ENCODE measurements at regions not wholly inside any gene's neighbourhood (a gene's known extent, or its start where the extent isn't known, plus 50 kb on each side); places are given as distances from the start of the nearest gene placed in this dataset.

DNA sequence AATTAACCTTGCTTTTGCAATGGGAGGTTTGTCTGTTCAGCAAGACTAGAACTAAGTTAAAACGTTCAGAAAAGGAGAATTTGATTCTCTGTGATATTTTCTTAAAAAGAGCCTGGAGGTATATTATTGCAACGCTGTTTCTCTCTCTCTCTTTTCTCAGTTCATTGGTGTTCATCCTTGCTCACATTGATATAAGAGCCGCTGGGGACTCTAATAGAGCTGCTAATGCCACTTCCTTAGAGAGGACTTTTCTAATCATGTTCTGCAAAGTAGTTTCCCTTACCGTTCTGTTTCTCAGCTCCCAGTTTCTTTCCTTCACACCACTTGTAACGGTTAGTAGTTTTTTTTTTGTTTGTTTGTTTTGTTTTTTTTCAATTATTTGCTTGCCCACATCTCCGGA is 203.8 kb downstream of the RWDD3 start:
- DNase-seq, result no peak

DNA sequence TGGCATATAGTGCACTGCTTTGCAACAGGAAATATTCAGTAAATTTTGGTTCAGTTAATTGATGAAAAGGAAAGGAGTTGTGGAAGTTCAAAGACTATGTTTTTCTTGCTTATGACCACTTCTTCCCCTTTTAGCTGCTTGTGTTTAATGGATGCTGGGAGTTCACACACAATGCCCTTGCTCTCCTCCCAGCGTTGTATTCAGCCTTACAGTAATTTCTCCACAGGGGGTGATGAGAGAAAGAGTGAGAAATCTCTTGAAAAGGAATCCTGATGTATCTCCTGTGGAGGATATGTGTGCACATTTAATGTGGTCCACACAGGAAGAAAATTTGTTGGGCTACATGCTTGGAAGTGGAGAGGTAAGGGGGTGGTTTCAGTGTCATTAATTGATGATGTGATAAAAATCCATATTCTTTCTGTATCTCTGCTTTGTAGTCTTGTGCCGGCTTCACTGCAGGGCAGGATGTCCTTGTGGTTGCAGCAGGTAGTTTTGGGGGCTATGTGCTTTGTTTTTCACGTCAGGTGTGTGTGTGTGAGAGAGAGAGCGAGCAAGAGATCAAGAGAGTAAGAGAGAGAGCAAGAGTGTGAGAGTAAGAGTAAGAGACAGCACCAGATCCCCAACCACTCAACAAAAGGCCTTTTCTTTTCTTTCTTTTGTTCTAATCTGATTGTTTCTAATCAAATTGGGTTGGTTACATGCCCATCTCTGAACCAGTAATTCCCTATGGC is 204.4 kb downstream of the RWDD3 start:
- DNase-seq, result no peak

DNA sequence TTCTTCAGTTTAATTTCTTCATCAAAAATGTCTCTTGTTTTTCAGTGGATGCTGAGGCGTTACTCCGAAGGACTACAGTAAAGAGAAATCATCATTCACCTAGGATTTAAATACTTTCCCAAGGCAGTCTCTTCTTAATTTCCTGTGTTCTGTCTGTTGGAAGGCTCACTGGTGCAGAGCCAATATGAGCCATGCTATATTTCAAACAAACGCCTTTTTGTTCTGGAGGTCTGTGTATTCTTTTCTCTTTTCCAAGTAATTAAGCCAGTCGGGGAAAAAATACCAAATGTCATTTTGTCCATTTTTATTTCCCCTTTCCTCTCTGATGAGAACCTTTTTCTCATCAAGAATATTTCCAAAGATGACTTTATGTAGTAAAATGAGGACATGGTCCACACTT is 206.5 kb downstream of the RWDD3 start:
- DNase-seq, result peak; percentile 16

DNA sequence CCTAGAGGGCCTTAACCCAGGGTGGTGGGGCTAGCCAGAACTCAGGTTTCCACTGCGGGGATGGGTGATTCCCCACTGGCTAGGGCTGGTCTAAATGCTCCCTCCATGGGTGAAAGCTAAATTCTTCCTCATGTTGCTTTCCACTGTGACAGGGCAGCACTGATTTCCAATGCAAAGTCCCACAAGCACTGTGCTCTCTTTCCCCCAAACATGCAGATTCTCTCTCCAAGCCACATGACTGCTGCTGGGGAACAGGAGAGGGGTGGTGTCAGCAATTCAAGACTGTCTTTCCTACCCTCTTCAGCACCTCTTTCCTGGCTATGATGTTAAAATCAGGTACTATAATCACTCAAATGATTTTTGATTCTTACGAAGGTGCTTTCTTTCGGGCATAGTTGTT is 215.5 kb downstream of the RWDD3 start:
- DNase-seq, result no peak

DNA sequence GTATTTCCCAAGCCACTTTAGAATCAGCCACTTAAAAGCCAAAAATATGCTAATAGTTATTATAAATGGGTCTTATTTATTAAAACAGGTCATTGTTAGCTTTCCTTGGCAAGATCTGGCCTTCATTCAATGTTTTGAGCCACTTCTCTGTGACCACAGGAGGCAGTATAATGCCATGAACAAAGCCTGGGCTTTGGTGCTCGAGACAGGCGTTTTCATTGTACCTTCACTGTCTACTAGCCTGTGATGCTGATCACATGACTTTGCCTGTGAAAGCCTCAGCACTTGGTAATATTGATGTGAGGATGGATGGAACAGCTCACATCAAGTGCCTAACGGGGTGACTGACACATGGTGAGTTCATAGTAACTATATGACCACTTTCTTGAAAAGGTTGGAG is 217.0 kb downstream of the RWDD3 start:
- no peak for DNase-seq

DNA sequence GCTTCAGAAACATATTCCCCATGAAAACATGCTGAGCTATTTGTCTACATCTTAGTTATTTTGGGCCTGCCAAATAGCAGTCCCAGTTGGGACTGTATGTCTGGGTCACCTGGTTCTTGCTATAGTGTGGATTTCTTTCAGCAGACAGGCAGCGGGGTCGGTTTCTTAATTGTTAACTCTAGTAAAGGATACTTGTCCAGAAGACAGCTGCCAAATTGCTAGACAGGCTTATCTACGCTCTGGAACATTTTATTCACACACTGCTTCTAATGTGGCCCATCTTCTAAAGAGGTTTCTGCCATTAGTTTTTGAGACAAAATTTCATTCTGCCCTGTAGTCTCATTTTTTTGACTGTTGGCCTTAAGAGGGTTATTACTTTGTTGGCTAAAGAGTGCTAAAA is 217.9 kb downstream of the RWDD3 start:
- no peak for DNase-seq

DNA sequence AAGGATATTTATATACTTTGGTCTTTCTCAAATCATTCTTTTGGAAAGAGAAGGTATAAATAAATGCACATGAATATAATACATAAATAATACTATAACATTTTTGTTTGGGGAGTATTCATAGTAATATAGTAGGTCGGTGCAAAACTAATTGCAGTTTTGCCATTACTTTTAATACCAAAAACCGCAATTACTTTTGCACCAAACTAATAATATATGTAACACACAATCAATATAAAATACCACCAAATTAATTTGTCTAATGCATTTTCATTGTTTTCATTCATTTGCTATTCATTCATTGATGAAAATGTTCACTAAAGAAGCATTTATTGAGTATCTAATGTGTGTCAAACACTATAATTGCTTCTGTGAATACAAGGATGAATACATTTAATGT is 219.0 kb downstream of the RWDD3 start:
- DNase-seq, result no peak

DNA sequence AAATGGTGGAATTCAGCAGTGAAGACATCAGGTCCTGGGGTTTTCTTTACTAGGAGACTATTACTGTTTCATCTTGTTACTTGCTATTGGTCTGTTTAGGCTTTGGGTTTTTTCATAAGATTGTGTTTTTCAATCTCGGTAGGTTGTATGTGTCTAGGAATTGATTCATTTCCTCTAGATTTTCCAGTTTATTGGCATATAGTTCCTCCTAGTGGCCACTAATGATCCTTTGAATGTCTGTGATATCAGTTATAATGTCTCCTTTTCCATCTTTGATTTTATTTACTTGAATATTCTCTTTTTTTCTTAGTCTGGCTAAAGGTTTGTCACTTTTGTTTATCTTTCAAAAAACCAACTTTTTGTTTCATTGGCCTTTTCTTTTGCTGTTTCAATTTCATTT is 233.0 kb downstream of the RWDD3 start:
- peak; percentile 10 for DNase-seq

DNA sequence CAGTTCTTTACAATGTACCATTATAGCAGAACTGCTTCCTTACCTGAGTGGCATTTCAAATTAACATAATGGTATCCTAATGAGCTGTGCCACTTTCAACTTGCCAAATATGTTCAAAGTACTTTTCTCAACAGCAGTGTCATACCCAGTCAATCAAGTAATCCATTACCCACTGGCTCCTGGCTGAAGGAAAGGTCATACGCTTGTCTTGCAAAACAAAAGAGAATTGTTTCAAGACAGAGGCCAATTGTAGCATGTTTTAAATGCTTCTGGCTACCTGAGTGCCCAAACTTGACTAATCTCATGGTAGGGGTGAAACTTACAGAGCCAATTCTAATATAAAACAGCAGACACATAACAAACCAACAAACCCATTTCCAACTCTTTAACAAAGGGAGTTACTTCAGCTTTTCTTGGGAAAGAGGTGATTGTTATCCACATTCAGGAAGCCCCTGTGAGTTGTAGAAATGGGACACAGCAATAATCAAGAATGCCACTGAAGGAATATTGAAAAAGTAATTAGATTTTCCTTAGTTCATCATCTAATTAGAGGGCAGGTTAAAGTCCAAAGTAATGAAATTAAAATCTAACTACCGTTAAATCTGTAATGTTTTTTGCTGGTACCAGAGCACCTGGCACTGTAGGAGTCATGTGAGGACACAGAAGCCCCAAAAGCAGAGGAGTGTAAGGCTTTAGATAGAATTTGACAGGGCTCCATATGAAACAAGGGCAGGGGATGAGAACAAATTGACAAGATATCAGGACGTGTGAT is 241.9 kb downstream of the RWDD3 start:
- DNase-seq, result no peak

DNA sequence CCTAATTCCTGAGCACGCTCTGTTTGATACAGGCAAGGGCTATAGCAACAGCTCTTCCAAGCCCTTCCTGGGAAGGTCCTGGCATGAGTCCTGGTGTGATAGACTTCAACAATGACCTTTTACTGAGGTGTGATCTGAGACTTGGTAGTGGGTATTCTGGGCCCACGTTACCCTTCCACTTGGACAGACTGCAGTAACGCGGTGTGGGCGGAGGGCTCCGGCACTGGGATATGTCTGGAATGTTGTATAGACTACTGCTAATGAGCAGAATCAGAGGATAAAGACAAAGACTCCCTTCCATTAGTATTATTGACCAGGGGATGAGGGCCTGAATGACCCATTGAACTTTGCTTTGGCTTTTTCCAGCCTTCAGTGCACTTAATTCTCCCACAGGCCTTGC is 262.3 kb downstream of the RWDD3 start:
- DNase-seq, result no peak

DNA sequence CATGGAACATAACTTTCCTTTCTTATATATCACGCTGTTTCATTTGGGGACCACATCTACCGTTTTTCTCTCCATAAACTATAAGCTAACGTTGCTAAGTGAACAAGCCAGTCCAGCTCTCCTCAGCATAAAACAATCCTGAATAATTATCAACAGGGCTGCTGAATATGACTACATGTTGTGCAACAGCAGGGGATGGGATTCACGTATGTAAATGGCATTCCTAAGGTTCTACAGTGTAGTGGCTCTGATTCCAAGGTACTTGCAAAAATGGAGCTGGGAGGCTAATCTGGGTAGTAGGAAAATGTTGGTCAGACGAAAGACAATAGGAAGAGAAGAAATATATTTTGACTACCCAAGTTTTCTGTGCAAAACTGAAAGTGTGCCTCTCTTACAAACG is 262.8 kb downstream of the RWDD3 start:
- DNase-seq, result no peak

DNA sequence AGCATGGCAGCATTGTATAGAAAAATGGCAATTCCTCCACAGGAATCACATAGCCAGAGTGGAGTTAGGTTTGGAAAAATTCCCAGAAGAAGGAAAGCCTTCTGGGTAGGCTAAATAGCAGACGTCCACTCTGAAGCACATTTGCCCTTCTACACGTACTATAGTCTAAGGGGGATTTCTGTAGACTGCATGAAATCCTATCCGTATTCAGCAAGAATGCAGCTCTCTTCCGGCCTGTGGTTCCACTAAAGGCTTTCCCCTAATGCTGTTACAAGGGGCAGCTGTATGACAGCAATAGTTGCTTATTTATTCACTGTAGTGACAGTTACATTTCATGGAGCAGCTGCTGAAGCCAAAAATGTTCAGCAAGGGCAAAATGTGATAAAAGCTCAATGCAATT is 263.6 kb downstream of the RWDD3 start:
- DNase-seq, result no peak

DNA sequence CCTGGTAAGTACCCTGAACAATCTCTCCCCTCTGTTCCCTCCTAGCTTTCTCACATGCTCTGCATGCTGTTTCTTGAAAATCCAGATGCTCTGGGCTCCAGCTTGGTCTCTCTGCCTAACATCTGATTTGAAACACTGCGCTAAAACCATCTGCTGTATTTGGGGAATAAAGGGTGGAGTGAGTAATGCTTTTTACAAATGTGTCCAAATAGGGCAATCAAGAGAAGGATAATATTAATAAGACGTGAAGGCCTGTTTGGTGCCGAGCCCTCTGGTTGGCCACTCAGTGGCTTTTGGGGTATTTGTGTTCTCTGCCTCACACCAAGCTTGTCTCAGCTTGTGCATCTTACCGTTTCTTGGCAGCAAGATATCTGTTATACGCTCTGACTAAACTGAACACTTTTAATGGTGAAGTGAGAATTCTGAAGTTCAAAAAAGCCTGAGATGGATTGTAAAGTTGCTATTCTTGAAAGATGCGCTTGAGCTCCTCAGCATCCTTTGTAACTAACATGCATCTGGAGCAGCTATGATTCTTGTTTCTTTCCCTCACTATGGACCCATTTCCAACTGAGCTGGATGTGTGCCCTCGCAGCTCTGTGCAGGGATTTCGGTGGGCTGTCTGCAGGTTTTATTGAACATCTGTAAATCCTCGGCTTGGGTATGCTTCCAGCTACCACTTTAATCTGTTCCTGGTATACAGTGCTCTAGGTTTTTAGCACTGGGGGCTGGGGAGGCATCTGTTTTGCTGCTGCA is 269.4 kb downstream of the RWDD3 start:
- no peak for DNase-seq

DNA sequence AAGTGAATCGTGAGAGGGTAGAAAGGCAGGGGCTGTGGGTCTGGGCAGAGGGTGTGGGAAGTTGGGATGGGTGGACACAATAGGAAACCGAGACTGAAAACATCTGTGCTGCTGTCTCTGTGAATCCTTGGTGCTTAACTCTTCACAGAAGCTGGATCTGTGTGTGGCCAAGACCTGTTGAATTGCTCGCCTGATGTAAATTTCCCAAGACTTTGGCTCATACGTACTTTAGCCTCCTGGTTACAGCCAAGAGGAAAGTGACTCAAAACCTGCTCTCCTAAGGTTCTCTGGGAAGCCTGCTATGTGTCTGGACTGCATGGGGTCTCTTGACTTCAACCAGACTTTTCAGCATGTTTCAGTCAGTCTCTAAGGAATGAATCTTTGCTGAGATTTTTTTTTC is 270.3 kb downstream of the RWDD3 start:
- no peak for DNase-seq

DNA sequence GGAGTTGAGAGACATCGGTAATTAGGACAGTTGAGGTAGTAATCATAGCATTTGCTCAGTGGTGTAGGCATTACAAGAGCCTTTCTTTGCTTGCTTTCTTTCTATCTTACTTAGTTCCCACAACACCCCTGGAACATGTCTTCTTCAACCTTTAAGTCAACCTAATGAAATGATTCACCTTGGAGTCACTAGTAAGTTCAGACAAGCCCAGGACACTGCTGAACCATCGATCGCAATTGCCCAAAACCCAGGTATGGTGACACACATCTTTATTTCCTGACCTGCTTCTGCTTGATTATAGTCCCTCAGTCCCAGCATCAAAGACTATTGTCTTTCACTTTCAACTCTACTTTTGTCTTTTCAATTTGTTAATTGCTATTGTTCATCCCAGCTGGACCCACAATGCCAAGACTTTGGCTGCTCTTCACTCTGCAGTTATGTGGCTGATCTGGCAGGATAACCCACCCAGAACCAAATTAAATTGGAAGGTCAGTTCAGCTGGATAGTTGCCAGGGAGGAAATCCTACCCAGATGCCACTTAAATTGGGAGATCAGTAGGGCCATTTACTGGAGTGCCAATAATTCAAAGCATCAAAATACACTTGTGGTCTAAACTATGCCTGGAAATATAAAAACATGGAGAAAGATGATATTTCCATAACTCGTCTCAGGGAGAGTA is 272.9 kb downstream of the RWDD3 start:
- no peak for DNase-seq

DNA sequence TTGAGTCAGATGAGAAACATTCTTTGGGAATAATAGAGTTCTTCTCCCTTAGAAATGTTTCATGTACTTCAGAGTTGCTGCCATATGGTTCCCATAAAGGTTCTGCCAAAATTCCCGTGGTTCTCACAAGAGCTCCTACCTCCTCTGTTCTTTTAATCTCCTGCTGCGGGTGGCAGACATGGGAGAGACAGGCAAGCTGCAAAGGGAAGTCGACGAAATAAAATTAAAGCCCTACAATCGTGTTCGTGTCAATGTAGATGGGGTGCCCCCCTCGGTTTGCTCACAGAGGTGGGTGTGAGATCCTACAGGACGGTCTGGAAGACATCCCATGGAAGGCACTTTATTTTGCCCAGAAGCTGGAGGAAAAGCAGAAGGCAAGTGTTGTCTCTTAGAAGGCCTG is 276.0 kb downstream of the RWDD3 start:
- no peak for DNase-seq

DNA sequence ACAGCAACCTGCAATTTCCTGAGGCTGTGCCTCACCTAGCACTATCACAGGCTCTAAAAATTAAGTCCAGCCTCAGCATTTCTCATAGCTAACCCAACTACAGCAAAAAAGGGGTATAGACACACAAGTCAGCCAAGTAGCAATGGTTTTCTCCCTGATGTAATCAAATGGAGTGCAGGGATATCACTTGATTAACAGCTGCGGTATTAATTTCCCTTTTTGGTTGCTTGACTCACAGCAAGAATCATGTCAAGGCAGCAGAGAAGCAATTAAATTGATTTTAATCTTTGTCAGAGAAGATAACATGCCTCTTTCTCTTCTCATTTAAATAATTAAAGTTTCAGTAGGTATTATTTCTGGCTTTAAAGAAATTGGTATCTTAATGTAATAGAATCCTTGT is 278.9 kb downstream of the RWDD3 start:
- DNase-seq, result no peak

DNA sequence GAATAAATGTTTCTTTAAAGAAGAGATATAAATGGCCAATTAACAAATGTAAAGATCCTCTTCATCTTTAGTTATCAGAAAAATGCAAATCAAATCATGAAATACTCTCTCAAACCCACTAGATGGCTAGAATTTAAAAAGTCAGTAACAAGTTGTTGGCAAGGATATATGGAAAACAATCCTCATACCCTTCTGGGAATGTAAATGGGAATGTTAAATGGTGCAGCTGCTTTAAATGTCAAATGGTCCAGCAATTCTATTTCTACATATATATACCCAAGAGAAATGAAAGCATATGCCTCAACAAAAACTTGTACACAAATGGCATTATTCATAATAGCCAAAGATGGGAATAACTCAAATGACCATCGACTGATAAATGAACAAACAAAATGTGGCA is 283.5 kb downstream of the RWDD3 start:
- DNase-seq, result no peak

DNA sequence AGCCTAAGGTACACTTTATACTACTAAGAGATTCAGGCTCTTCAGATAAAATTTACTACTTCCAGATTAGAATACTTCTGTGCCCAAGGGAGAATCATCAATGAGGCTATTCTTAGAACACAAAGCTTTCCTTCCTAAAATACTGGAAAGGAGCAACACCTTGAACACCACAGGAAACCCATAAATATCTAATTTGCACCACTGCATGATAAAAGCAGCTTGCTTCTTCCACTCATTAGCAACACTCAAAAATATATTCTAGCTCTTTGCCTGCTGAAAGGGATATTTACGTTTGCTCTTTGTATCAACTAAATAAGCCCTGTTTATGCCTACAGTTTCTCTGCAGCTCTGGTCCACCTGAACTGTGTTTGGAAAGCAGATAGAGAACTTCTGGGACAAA is 284.3 kb downstream of the RWDD3 start:
- DNase-seq, result no peak

DNA sequence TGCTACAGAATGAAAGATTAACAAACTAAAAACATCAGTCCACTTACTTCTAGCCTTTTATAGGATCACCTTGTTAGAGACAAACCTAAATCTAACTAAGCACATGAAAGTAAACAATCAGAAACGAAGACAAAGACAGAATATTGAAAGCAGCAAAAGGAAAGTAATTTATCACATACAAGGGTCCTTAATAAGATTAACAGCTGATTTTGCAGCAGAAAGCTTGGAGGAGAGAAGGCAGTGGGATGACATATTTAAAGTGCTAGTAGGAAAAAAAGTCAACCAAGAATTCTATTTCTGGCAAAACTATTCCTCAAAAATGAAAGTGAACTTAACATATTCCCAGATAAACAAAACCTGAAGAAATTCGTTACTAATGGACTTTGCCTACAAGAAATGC is 286.4 kb downstream of the RWDD3 start:
- no peak for DNase-seq

DNA sequence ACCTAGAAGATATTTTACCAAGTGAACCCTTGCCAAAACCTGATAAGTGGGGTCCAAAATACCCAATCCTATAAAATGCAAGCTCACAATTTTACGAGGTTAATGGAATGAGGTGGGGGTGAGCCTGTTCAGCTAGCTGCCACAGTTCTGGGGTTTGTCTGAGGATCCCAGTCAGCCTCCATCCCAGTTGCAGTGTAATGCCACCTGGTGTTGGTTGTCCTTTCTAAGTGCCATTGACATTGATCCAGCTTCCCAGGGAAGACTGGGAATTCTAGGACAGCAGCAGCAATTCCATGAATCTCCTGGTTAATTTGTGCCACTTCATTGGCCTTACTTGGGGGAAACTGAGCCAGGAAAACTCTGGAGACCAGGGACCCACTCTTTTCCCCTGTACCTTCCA is 298.3 kb downstream of the RWDD3 start:
- DNase-seq, result no peak

DNA sequence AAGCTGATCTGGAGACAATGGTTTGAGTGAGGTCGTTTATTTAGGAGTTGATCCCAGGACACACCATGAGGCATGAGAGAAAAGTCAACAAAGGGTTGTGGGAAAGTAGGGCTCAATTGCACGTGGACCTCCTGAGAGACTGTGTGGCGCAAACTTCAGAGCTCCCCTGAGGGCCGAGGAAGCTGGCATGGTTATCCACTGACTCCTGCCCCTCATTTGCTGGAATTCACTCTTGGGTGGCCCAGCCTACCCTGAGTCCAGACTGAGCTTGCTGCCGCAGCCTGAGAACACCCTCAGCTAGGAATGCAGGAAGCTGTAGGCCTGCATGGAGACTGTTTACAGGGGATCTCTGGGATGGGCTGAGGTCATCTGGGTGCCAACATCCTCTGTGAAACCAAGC is 301.0 kb downstream of the RWDD3 start:
- DNase-seq, result no peak

DNA sequence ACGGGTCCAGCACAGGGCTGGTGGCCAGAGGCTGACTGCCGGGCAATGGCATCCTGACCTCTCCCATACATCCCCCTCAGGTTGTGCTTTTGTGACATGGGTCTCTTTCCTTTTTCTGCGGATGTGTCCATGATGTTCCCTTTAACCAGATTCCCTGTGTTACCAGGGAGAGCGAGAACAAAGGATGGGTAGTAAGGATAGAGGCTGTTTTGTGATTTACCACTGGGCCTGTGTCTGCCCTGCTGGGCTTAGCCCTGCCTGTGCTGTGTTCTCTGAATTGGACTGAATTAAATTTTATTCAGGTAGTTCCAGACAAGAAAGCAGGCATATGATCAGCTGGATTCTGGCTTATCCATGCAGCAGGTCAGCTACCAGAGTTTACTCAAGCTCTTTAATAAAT is 301.6 kb downstream of the RWDD3 start:
- no peak for DNase-seq

DNA sequence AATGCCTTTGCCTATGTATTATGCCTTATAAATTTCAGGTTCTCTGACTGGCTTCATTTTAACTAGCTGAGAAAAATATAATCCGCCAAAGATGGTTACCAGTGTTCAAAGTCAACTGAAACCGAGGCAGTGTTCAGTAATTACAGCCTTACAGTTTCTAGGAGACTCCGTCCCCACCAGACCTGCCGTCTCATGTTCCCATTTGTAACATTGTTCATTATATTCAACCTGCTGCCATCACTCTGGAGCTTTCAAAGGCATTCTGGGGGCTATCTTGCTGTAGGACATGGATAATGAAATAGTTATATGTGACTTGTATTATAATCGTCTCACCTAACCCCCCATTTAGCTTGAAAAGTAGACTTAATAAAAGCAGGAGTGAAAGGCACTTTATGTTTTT is 302.5 kb downstream of the RWDD3 start:
- DNase-seq, result no peak

Data from midbrain (tissue), 1 donor.